HEK293 (cell line): ENCODE measurements at regions not wholly inside any gene's neighbourhood (a gene's known extent, or its start where the extent isn't known, plus 50 kb on each side); places are given as distances from the start of the nearest gene placed in this dataset.

ENCODE experiments used
- CTCF ChIA-PET: fragments of 350-600 bp; formaldehyde crosslinking; extraction: SDS; loops from one replicate; lab custom pipeline; 2021; ENCODE audit warnings: antibody characterized with exemption; lab: Yijun Ruan, JAX
- POLR2A ChIA-PET: fragments of 300-600 bp; formaldehyde crosslinking; extraction: SDS; loops from one replicate; lab custom pipeline; 2020; ENCODE audit warnings: antibody characterized with exemption, inconsistent platforms; lab: Yijun Ruan, JAX
- H3K27ac ChIP-seq: fragments of 200-500 bp; sonication (Bioruptor generic); 2 replicates; pipeline ENCODE4 v1.5.1; 2014; ENCODE audit warnings: low read depth, low read length, control low read depth, inconsistent platforms; ENCODE audit errors: extremely low read depth
- H3K36me3 ChIP-seq, 2 experiments: fragments of 200-500 bp in 1 of 2; sonication (Bioruptor generic) in 1 of 2; 1 replicate in 1 of 2; 2 replicates in 1 of 2; pipeline ENCODE4 v1.5.1; 2014 to 2017; ENCODE audit warnings: inconsistent platforms in 2 of 2, low read length in 2 of 2; ENCODE audit not compliant: control insufficient read depth in 2 of 2, insufficient read depth in 1 of 2
- H3K4me1 ChIP-seq: fragments of 200-500 bp; sonication (Bioruptor generic); 2 replicates; pipeline ENCODE4 v1.5.1; 2014; ENCODE audit warnings: mild to moderate bottlenecking, low read length, inconsistent platforms; ENCODE audit not compliant: control insufficient read depth, insufficient read depth
- H3K4me3 ChIP-seq: 2 replicates; pipeline ENCODE4 v1.5.1; 2011; ENCODE audit warnings: low read depth, mild to moderate bottlenecking, control low read depth, low read length, moderate library complexity
- H3K9me3 ChIP-seq: fragments of 200-500 bp; sonication (Bioruptor generic); 2 replicates; pipeline ENCODE4 v1.5.1; 2014; ENCODE audit warnings: low read depth, low read length, inconsistent platforms; ENCODE audit not compliant: control insufficient read depth, insufficient read depth
- MEIS1 ChIP-seq: sonication (generic); formaldehyde crosslinking; IDR thresholded peaks from 2 replicates; pipeline ENCODE4 v1.8.1; 2022; ENCODE audit warnings: missing genetic modification reagents, mild to moderate bottlenecking, borderline replicate concordance
- REPIN1 ChIP-seq: fragments of 450-650 bp; formaldehyde crosslinking; IDR thresholded peaks from 2 replicates; pipeline ENCODE4 v1.5.1; 2017; ENCODE audit warnings: missing biosample characterization, missing genetic modification characterization, low read depth
- TCF7L2 ChIP-seq: IDR thresholded peaks from 2 replicates; pipeline ENCODE4 v1.6.1; 2011; ENCODE audit warnings: low read depth, mild to moderate bottlenecking, inconsistent platforms, low read length, moderate library complexity, borderline replicate concordance
- WT1 ChIP-seq: fragments of 450-650 bp; formaldehyde crosslinking; IDR thresholded peaks from 2 replicates; pipeline ENCODE4 v1.5.1; 2016; ENCODE audit warnings: missing biosample characterization, missing genetic modification characterization
- ZBTB1 ChIP-seq: fragments of 450-650 bp; formaldehyde crosslinking; IDR thresholded peaks from 2 replicates; pipeline ENCODE4 v1.5.1; 2016; ENCODE audit warnings: missing biosample characterization, missing genetic modification characterization
- ZBTB8A ChIP-seq: fragments of 450-650 bp; formaldehyde crosslinking; IDR thresholded peaks from 2 replicates; pipeline ENCODE4 v1.5.1; 2016; ENCODE audit warnings: missing biosample characterization, missing genetic modification characterization
- ZFP3 ChIP-seq: fragments of 450-650 bp; formaldehyde crosslinking; IDR thresholded peaks from 2 replicates; pipeline ENCODE4 v1.5.1; 2016; ENCODE audit warnings: low read depth, missing biosample characterization, missing genetic modification characterization
- ZNF10 ChIP-seq: fragments of 450-650 bp; formaldehyde crosslinking; IDR thresholded peaks from 2 replicates; pipeline ENCODE4 v1.5.1; 2017; ENCODE audit warnings: missing biosample characterization, missing genetic modification characterization
- ZNF112 ChIP-seq: fragments of 450-650 bp; formaldehyde crosslinking; IDR thresholded peaks from 2 replicates; pipeline ENCODE4 v1.5.0; 2017; ENCODE audit warnings: missing biosample characterization, missing genetic modification characterization
- ZNF157 ChIP-seq: fragments of 450-650 bp; formaldehyde crosslinking; IDR thresholded peaks from 2 replicates; pipeline ENCODE4 v1.5.1; 2016; ENCODE audit warnings: missing biosample characterization, missing genetic modification characterization
- ZNF174 ChIP-seq: fragments of 450-650 bp; formaldehyde crosslinking; IDR thresholded peaks from 2 replicates; pipeline ENCODE4 v1.5.0; 2017; ENCODE audit warnings: missing biosample characterization, mild to moderate bottlenecking, missing genetic modification characterization
- ZNF19 ChIP-seq: fragments of 450-650 bp; formaldehyde crosslinking; IDR thresholded peaks from 2 replicates; pipeline ENCODE4; 2016; ENCODE audit warnings: missing biosample characterization, missing genetic modification characterization, low read depth
- ZNF248 ChIP-seq: fragments of 450-650 bp; formaldehyde crosslinking; IDR thresholded peaks from 2 replicates; pipeline ENCODE4 v1.5.1; 2017; ENCODE audit warnings: missing biosample characterization, missing genetic modification characterization
- ZNF404 ChIP-seq: fragments of 450-650 bp; formaldehyde crosslinking; IDR thresholded peaks from 2 replicates; pipeline ENCODE4 v1.5.1; 2017; ENCODE audit warnings: missing biosample characterization, missing genetic modification characterization
- ZNF830 ChIP-seq: fragments of 450-650 bp; IDR thresholded peaks from 2 replicates; pipeline ENCODE4 v1.5.0; 2018; ENCODE audit warnings: missing biosample characterization, missing genetic modification characterization, low read depth, mild to moderate bottlenecking, moderate library complexity
- ZSCAN23 ChIP-seq: fragments of 450-650 bp; formaldehyde crosslinking; IDR thresholded peaks from 2 replicates; pipeline ENCODE4 v1.5.1; 2016; ENCODE audit warnings: missing biosample characterization, missing genetic modification characterization
- TF ChIP-seq, protein P1 (sequence below): fragments of 450-650 bp; IDR thresholded peaks from 2 replicates; pipeline ENCODE4 v1.5.1; 2018; ENCODE audit warnings: missing biosample characterization, mild to moderate bottlenecking, missing genetic modification characterization
- TF ChIP-seq, protein P2 (sequence below): fragments of 450-650 bp; formaldehyde crosslinking; IDR thresholded peaks from 2 replicates; pipeline ENCODE4 v1.5.1; 2016; ENCODE audit warnings: missing biosample characterization, missing genetic modification characterization
- TF ChIP-seq, protein P3 (sequence below): fragments of 450-650 bp; formaldehyde crosslinking; IDR thresholded peaks from 2 replicates; pipeline ENCODE4 v1.5.1; 2017; ENCODE audit warnings: missing biosample characterization, missing genetic modification characterization
- TF ChIP-seq, protein P4 (sequence below): fragments of 450-650 bp; formaldehyde crosslinking; IDR thresholded peaks from 2 replicates; pipeline ENCODE4 v1.5.1; 2016; ENCODE audit warnings: missing biosample characterization, missing genetic modification characterization

DNA sequence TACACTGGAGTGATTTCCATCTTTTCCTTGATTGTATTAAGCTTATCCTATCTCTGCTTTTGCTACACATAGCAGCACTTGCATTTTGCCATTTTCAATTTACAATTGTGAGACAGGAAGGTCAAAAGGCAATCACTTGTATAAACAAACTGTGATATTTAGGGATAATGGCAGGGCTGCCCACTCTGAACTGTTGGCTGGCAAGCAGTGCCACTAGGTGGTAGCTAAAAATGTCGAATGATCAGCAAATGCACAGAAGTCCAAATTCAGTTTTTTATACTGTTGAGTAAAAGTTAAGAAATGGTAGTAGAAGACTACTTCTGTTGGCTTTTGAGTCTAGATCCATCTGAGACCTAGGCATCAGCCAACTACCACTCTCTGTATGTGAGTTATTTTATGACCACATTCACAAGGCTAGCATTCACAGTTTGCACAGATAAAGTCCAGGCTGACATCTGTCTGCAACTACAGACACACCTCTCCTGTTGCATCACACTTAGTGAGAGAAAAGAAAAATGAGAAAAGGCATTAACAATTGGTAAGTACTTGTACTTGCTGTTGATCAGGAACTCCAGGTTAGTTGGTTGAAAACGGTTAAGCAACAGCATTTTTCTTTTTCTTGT, 108.8 kb upstream of the ASTN2 start:
- no peak for TF ChIP-seq ZNF112 (tag by site-specific recombination)
- no peak for TF ChIP-seq ZNF404
- TF ChIP-seq ZBTB1 (tag by site-specific recombination), result no peak
- no peak for TF ChIP-seq ZNF157 (tag by site-specific recombination)
- TF ChIP-seq, protein P1, sequence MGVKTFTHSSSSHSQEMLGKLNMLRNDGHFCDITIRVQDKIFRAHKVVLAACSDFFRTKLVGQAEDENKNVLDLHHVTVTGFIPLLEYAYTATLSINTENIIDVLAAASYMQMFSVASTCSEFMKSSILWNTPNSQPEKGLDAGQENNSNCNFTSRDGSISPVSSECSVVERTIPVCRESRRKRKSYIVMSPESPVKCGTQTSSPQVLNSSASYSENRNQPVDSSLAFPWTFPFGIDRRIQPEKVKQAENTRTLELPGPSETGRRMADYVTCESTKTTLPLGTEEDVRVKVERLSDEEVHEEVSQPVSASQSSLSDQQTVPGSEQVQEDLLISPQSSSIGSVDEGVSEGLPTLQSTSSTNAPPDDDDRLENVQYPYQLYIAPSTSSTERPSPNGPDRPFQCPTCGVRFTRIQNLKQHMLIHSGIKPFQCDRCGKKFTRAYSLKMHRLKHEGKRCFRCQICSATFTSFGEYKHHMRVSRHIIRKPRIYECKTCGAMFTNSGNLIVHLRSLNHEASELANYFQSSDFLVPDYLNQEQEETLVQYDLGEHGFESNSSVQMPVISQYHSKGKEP (tag by site-specific recombination), result no peak
- TF ChIP-seq WT1 (tag by site-specific recombination), result no peak
- TF ChIP-seq, protein P2, sequence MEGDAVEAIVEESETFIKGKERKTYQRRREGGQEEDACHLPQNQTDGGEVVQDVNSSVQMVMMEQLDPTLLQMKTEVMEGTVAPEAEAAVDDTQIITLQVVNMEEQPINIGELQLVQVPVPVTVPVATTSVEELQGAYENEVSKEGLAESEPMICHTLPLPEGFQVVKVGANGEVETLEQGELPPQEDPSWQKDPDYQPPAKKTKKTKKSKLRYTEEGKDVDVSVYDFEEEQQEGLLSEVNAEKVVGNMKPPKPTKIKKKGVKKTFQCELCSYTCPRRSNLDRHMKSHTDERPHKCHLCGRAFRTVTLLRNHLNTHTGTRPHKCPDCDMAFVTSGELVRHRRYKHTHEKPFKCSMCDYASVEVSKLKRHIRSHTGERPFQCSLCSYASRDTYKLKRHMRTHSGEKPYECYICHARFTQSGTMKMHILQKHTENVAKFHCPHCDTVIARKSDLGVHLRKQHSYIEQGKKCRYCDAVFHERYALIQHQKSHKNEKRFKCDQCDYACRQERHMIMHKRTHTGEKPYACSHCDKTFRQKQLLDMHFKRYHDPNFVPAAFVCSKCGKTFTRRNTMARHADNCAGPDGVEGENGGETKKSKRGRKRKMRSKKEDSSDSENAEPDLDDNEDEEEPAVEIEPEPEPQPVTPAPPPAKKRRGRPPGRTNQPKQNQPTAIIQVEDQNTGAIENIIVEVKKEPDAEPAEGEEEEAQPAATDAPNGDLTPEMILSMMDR (tag by site-specific recombination), result no peak
- no peak for TF ChIP-seq TCF7L2
- no peak for TF ChIP-seq ZNF19 (tag by site-specific recombination)
- TF ChIP-seq ZNF830 (tag by site-specific recombination), result no peak
- Histone ChIP-seq H3K36me3 (no peaks in the 10 kb centered on the region), H3K4me1 (no peaks in the 10 kb centered on the region), H3K9me3 (no peaks in the 10 kb centered on the region), H3K27ac (no peak overlapping the region), H3K4me3 (no peak overlapping the region)
- CTCF ChIA-PET, result no interaction called here
- POLR2A ChIA-PET, result no interaction called here

DNA sequence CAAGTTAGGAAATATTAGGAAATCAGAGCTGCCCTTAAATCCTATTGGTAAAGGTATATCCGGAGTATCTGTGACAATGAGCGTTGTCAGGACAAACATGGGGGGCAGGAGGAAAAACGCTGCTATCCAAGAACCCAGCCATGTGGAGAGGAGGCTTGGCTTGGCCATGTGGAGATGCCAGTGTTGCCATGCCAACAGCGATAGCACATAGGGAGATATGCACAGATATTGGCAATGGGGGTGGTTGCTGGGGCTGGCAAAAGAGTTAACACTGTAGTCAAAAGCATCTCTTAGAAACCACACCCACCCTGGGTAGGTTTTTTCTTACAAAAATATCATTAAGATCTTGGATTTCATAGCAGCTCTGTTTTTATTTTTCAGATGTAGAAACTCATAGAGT, 106.4 kb upstream of the ASTN2 start:
- Histone ChIP-seq H3K27ac (no peak overlapping the region), H3K4me3 (no peak overlapping the region), H3K36me3 (no peaks in the 10 kb centered on the region), H3K4me1 (no peaks in the 10 kb centered on the region), H3K9me3 (no peaks in the 10 kb centered on the region)
- POLR2A ChIA-PET, result no interaction called here
- CTCF ChIA-PET, result no interaction called here
- TF ChIP-seq MEIS1 (no peak), ZNF10 (tag by site-specific recombination) (no peak), ZNF248 (tag by site-specific recombination) (no peak), ZSCAN23 (tag by site-specific recombination) (no peak), ZFP3 (no peak), REPIN1 (tag by site-specific recombination) (no peak), ZBTB8A (tag by site-specific recombination) (no peak), ZNF174 (no peak)
- TF ChIP-seq, protein P3, sequence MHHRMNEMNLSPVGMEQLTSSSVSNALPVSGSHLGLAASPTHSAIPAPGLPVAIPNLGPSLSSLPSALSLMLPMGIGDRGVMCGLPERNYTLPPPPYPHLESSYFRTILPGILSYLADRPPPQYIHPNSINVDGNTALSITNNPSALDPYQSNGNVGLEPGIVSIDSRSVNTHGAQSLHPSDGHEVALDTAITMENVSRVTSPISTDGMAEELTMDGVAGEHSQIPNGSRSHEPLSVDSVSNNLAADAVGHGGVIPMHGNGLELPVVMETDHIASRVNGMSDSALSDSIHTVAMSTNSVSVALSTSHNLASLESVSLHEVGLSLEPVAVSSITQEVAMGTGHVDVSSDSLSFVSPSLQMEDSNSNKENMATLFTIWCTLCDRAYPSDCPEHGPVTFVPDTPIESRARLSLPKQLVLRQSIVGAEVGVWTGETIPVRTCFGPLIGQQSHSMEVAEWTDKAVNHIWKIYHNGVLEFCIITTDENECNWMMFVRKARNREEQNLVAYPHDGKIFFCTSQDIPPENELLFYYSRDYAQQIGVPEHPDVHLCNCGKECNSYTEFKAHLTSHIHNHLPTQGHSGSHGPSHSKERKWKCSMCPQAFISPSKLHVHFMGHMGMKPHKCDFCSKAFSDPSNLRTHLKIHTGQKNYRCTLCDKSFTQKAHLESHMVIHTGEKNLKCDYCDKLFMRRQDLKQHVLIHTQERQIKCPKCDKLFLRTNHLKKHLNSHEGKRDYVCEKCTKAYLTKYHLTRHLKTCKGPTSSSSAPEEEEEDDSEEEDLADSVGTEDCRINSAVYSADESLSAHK (tag by site-specific recombination), result no peak
- TF ChIP-seq, protein P4, sequence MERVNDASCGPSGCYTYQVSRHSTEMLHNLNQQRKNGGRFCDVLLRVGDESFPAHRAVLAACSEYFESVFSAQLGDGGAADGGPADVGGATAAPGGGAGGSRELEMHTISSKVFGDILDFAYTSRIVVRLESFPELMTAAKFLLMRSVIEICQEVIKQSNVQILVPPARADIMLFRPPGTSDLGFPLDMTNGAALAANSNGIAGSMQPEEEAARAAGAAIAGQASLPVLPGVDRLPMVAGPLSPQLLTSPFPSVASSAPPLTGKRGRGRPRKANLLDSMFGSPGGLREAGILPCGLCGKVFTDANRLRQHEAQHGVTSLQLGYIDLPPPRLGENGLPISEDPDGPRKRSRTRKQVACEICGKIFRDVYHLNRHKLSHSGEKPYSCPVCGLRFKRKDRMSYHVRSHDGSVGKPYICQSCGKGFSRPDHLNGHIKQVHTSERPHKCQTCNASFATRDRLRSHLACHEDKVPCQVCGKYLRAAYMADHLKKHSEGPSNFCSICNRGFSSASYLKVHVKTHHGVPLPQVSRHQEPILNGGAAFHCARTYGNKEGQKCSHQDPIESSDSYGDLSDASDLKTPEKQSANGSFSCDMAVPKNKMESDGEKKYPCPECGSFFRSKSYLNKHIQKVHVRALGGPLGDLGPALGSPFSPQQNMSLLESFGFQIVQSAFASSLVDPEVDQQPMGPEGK (tag by site-specific recombination), result no peak
